Body of pancreas (tissue), 4 donors: ENCODE measurements at regions not wholly inside any gene's neighbourhood (a gene's known extent, or its start where the extent isn't known, plus 50 kb on each side); places are given as distances from the start of the nearest gene placed in this dataset.

Source experiments
- ATAC-seq: fragments of 150-250 bp; one replicate; pipeline ENCODE4 v1.9.1; 2016
- DNase-seq, 4 donors: peaks; one replicate each; pipeline ENCODE4 v3.0.0-alpha.2; 2019
- H3K27ac ChIP-seq, 4 donors: fragments of 200-600 bp; sonication (generic); 1 replicate in 3 of 4; 2 replicates in 1 of 4; pipeline versions ENCODE4 v1.5.1 to v1.6.1; 2016 to 2019; ENCODE audit warnings: mild to moderate bottlenecking in 1 of 4, mixed read lengths in 1 of 4, moderate library complexity in 1 of 4
- H3K27me3 ChIP-seq, 2 donors: fragments of 200-600 bp; sonication (generic); one replicate each; pipeline ENCODE4 v1.6.0; 2016; ENCODE audit warnings: mild to moderate bottlenecking in 1 of 2
- H3K36me3 ChIP-seq, 2 donors: fragments of 200-600 bp; sonication (generic); replicated peaks in 1 of 2; 2 replicates each; pipeline ENCODE4 v1.5.1; 2016; ENCODE audit warnings: low read depth in 2 of 2; ENCODE audit not compliant: insufficient read depth in 1 of 2
- H3K4me1 ChIP-seq: fragments of 200-600 bp; sonication (generic); one replicate; pipeline ENCODE4 v1.6.0; 2016
- H3K4me3 ChIP-seq, 2 donors: fragments of 200-600 bp; sonication (generic); 1 replicate in 1 of 2; 2 replicates in 1 of 2; pipeline ENCODE4 v1.5.1; 2016 to 2019
- H3K9me3 ChIP-seq, 3 donors: fragments of 200-600 bp; sonication (generic); 1 replicate in 2 of 3; 2 replicates in 1 of 3; pipeline ENCODE4 v1.5.1; 2016
- CTCF ChIP-seq, 7 experiments: fragments of 450-650 bp in 4 of 7; fragments of 200-600 bp in 3 of 7; sonication (generic) in 3 of 7; IDR thresholded peaks; one replicate each; pipeline ENCODE4 v1.5.1; 2016 to 2019; ENCODE audit warnings: antibody characterized with exemption in 7 of 7
- POLR2A ChIP-seq, 3 donors: fragments of 450-650 bp; IDR thresholded peaks; one replicate each; pipeline ENCODE4 v1.6.1; 2016; ENCODE audit warnings: antibody characterized with exemption in 3 of 3, mild to moderate bottlenecking in 2 of 3
- WGBS, 2 donors: methylation state at CpG; one replicate each; pipeline ENCODE4 v1.1.5; 2017; 5-methylcytosine and 5-hydroxymethylcytosine counted together
- intact Hi-C: fragments of 100-400 bp; cut with DNase I; formaldehyde crosslinking; loops from one replicate; pipeline ENCODE4 v1.15.1; 2023

GRCh38 chr6:138592749-138593123, 93.4 kb upstream of the NHSL1 start:
- Histone ChIP-seq H3K36me3 (no peaks in the 10 kb centered on the region), H3K4me3 (no peak overlapping the region), H3K9me3 (no peaks in the 10 kb centered on the region), H3K27me3 (no peaks in the 10 kb centered on the region), H3K27ac (peak overlapping the region in 2 of 4 donors; percentile 62 to 69), H3K4me1 (peaks cover 10% of the 10 kb centered on the region)
- 77 to 91% methylated on average over 1 of the region's 1 CpG for WGBS, 2 donors
- no peak for ATAC-seq
- no peak for DNase-seq
- no peak for TF ChIP-seq POLR2A (IDR thresholded peaks at IDR 0.05)
- TF ChIP-seq CTCF (IDR thresholded peaks at IDR 0.05), result no peak
- intact Hi-C loops, result loop anchor here (5.0 kb wide), 2 partner anchors 165 to 170 kb away; no protein-coding TSS in a partner anchor

GRCh38 chr6:138593124-138593877, 94.0 kb upstream of the NHSL1 start:
- H3K4me1 ChIP-seq, result peaks cover 10% of the 10 kb centered on the region
- WGBS, 2 donors, result 31 to 40% methylated on average over 12 of the region's 12 CpGs
- no peaks in the 10 kb centered on the region for H3K27me3 ChIP-seq
- DNase-seq (peak in 3 of 4 donors; percentile 21 to 68 (median 24)), ATAC-seq (peak; percentile 67)
- TF ChIP-seq CTCF (IDR thresholded peaks at IDR 0.05) (no peak), POLR2A (IDR thresholded peaks at IDR 0.05) (peak in 2 of 3 donors; percentile 25 to 43)
- no peaks in the 10 kb centered on the region for H3K9me3 ChIP-seq
- no peak overlapping the region for H3K4me3 ChIP-seq
- H3K27ac ChIP-seq, result peak overlapping the region in 2 of 4 donors; percentile 62 to 69
- H3K36me3 ChIP-seq, result no peaks in the 10 kb centered on the region
- intact Hi-C loops, result loop anchor here (5.0 kb wide), 2 partner anchors 166 to 169 kb away; no protein-coding TSS in a partner anchor

- TF ChIP-seq POLR2A (IDR thresholded peaks at IDR 0.05) (no peak), CTCF (IDR thresholded peaks at IDR 0.05) (no peak)
- no peaks in the 10 kb centered on the region for H3K27me3 ChIP-seq
- no peak for DNase-seq
- intact Hi-C loops, result loop anchor here (5.0 kb wide), 2 partner anchors 167 to 168 kb away; no protein-coding TSS in a partner anchor
- H3K36me3 ChIP-seq, result no peaks in the 10 kb centered on the region
- ATAC-seq, result no peak
- WGBS, 2 donors, result 81 to 83% methylated on average over 9 of the region's 9 CpGs
- H3K27ac ChIP-seq, result peak overlapping the region in 1 of 4 donors; percentile 69
- peaks cover 2% of the 10 kb centered on the region for H3K4me1 ChIP-seq
- H3K4me3 ChIP-seq, result no peak overlapping the region
- no peaks in the 10 kb centered on the region for H3K9me3 ChIP-seq
These were observed 94.8 kb upstream of the NHSL1 start for GRCh38 chr6:138593909-138594757.

GRCh38 chr6:138594758-138595140, 95.5 kb upstream of the NHSL1 start:
- TF ChIP-seq POLR2A (IDR thresholded peaks at IDR 0.05), result no peak
- TF ChIP-seq CTCF (IDR thresholded peaks at IDR 0.05), result no peak
- Histone ChIP-seq H3K27me3 (no peaks in the 10 kb centered on the region), H3K4me1 (no peaks in the 10 kb centered on the region), H3K9me3 (no peaks in the 10 kb centered on the region), H3K4me3 (no peak overlapping the region), H3K27ac (no peak overlapping the region), H3K36me3 (no peaks in the 10 kb centered on the region)
- intact Hi-C loops, result loop anchor here (5.0 kb wide), 2 partner anchors 167 to 168 kb away; no protein-coding TSS in a partner anchor
- ATAC-seq, result no peak
- 82 to 87% methylated on average over 4 of the region's 4 CpGs for WGBS, 2 donors
- no peak for DNase-seq
